A549 (cell line): ENCODE measurements at regions not wholly inside any gene's neighbourhood (a gene's known extent, or its start where the extent isn't known, plus 50 kb on each side); places are given as distances from the start of the nearest gene placed in this dataset.

Experiments
- CBX8 ChIP-seq: fragments of 200-600 bp; sonication (generic); IDR thresholded peaks from 2 replicates; pipeline ENCODE4 v1.6.1; 2016
- EP300 ChIP-seq, 2 experiments: fragments of >200 bp; sonication (Bioruptor Twin); formaldehyde crosslinking; IDR thresholded peaks; 2 replicates in 1 of 2; 3 replicates in 1 of 2; pipeline ENCODE4 v1.6.1; 2016 to 2017
- ESRRA ChIP-seq: fragments of 150-350 bp; IDR thresholded peaks from 2 replicates; pipeline ENCODE4 v1.6.1; 2014; ENCODE audit warnings: mild to moderate bottlenecking, low read length, borderline replicate concordance
- FOSB ChIP-seq: fragments of 250-450 bp; sonication (Bioruptor Pico); IDR thresholded peaks from 2 replicates; pipeline ENCODE4 v1.5.0; 2020; ENCODE audit warnings: mild to moderate bottlenecking, moderate library complexity
- HES2 ChIP-seq: fragments of >200 bp; sonication (Bioruptor Twin); formaldehyde crosslinking; IDR thresholded peaks from 2 replicates; pipeline ENCODE4 v1.6.1; 2016
- JUN ChIP-seq, 2 experiments: fragments of >200 bp; sonication (Bioruptor Twin); formaldehyde crosslinking; IDR thresholded peaks; 2 replicates in 1 of 2; 3 replicates in 1 of 2; pipeline ENCODE4 v1.6.1; 2016 to 2017
- NPAS2 ChIP-seq: fragments of 250-450 bp; sonication (Bioruptor Pico); IDR thresholded peaks from 2 replicates; pipeline ENCODE4 v1.8.0; 2022; ENCODE audit warnings: mild to moderate bottlenecking, moderate library complexity, borderline replicate concordance
- POLR2A ChIP-seq: IDR thresholded peaks from 2 replicates; pipeline ENCODE4 v1.6.1; 2012; ENCODE audit warnings: mild to moderate bottlenecking, low read length
- RAD21 ChIP-seq, 2 experiments: fragments of >200 bp in 1 of 2; sonication (Bioruptor Twin) in 1 of 2; formaldehyde crosslinking in 1 of 2; IDR thresholded peaks in 1 of 2; conservative IDR thresholded peaks in 1 of 2; 2 replicates in 1 of 2; 3 replicates in 1 of 2; pipeline ENCODE4 v1.6.1; 2012 to 2018; ENCODE audit warnings: inconsistent platforms in 1 of 2
- REST ChIP-seq: fragments of 200-600 bp; sonication (generic); IDR thresholded peaks from 2 replicates; pipeline ENCODE4 v1.6.1; 2016; ENCODE audit warnings: antibody characterized with exemption, mild to moderate bottlenecking, moderate library complexity
- SMC3 ChIP-seq: fragments of >200 bp; sonication (Bioruptor Twin); formaldehyde crosslinking; IDR thresholded peaks from 3 replicates; pipeline ENCODE4 v1.6.1; 2018; ENCODE audit warnings: inconsistent platforms
- TF ChIP-seq, protein P1 (sequence below): fragments of >200 bp; sonication (Bioruptor Twin); formaldehyde crosslinking; IDR thresholded peaks from 3 replicates; pipeline ENCODE4 v1.5.1; 2016

DNA sequence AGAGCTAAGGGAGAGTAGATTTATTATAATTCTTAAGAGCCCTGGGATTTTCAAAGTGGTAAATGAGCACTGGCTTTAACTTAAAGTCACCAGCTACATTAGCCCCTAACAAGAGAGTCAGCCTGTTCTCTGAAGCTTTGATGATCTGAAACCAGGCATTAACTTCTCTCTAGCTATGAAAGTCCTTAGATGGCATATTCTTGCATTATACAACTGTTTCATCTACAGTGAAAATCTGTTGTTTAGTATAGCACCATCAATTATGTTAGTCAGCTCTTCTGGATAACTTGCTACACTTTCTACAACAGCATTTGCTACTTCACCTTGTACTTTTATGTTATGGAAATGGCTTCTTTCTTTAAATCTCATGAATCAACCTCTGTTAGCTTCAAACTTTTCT, 1046.7 kb downstream of the HACE1 start:
- TF ChIP-seq, protein P1, sequence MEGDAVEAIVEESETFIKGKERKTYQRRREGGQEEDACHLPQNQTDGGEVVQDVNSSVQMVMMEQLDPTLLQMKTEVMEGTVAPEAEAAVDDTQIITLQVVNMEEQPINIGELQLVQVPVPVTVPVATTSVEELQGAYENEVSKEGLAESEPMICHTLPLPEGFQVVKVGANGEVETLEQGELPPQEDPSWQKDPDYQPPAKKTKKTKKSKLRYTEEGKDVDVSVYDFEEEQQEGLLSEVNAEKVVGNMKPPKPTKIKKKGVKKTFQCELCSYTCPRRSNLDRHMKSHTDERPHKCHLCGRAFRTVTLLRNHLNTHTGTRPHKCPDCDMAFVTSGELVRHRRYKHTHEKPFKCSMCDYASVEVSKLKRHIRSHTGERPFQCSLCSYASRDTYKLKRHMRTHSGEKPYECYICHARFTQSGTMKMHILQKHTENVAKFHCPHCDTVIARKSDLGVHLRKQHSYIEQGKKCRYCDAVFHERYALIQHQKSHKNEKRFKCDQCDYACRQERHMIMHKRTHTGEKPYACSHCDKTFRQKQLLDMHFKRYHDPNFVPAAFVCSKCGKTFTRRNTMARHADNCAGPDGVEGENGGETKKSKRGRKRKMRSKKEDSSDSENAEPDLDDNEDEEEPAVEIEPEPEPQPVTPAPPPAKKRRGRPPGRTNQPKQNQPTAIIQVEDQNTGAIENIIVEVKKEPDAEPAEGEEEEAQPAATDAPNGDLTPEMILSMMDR, result no peak
- TF ChIP-seq REST (no peak), ESRRA (no peak), NPAS2 (no peak), HES2 (no peak), RAD21 (conservative IDR thresholded peaks at IDR 0.05 in 1 of 2, IDR thresholded peaks at IDR 0.05 in 1 of 2) (no peak), CBX8 (no peak), EP300 (IDR thresholded peaks at IDR 0.05) (no peak), SMC3 (no peak), JUN (IDR thresholded peaks at IDR 0.05) (no peak), POLR2A (no peak), FOSB (CRISPR knock-in tag) (no peak)
